MM.1S (cell line): ENCODE measurements at regions not wholly inside any gene's neighbourhood (a gene's known extent, or its start where the extent isn't known, plus 50 kb on each side); places are given as distances from the start of the nearest gene placed in this dataset.

ENCODE experiments used
- EZH2 ChIP-seq: fragments of 300-600 bp; sonication (generic); optimal IDR thresholded peaks from 2 replicates; pipeline ENCODE3; 2017; ENCODE audit warnings: low read depth, mild to moderate bottlenecking, antibody characterized with exemption, low read length, mixed read lengths
- TF ChIP-seq, protein P1 (sequence below): fragments of 300-600 bp; sonication (generic); IDR thresholded peaks from 2 replicates; pipeline ENCODE4 v1.5.1; 2016; ENCODE audit warnings: antibody characterized with exemption, low read length, mixed read lengths

DNA sequence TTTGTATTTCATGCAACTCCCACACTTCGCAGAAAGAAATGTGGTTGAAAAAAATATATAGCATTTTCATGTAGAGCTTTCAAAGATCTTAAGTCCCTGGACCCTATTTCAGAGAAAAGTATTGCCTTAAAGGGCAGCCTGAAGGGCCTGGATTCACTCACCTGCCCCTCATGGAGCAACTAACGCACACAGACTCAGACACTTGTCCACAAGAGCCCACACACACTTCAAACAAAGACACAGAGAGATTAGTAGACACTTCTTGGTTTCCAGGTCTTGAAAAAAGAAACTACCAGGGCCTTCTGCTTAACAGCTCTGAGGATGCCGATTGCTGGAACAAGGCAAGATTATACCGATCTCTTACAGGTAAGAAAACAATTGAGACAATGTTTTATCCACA is 122.2 kb downstream of the ZBTB18 start:
- TF ChIP-seq, protein P1, sequence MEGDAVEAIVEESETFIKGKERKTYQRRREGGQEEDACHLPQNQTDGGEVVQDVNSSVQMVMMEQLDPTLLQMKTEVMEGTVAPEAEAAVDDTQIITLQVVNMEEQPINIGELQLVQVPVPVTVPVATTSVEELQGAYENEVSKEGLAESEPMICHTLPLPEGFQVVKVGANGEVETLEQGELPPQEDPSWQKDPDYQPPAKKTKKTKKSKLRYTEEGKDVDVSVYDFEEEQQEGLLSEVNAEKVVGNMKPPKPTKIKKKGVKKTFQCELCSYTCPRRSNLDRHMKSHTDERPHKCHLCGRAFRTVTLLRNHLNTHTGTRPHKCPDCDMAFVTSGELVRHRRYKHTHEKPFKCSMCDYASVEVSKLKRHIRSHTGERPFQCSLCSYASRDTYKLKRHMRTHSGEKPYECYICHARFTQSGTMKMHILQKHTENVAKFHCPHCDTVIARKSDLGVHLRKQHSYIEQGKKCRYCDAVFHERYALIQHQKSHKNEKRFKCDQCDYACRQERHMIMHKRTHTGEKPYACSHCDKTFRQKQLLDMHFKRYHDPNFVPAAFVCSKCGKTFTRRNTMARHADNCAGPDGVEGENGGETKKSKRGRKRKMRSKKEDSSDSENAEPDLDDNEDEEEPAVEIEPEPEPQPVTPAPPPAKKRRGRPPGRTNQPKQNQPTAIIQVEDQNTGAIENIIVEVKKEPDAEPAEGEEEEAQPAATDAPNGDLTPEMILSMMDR = no peak
- TF ChIP-seq EZH2 = no peak
